ENCODE measurements at regions not wholly inside any gene's neighbourhood (a gene's known extent, or its start where the extent isn't known, plus 50 kb on each side); places are given as distances from the start of the nearest gene placed in this dataset.

DNA sequence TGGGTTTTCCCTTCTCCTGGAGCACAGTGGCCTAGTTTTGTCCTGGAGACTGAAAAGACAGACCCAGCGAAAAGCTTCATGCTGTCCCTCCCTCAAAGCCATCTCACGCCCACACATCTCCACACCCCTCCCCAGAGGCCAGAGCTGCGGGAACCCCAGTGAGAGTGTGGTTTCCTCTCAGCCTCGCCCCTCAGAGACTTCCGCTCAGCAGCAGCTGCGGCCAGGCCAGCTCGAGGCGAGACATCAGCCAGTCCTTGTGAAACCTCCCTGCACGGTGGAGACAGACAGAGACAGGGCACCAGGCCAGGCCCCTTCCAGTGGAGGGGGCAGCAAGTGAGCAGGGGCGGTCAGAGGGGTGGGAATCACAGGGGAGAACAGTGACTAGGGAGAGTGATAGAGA, 77.0 kb upstream of the TNRC6C start:
- ChIA-PET CTCF (no interaction called here), POLR2A (interaction anchor here (0.7 kb wide), 1 partner anchor 77 kb away, joined by 3 read pairs; the partner anchor contains the start of gene TNRC6C)
- no peak overlapping the region for H3K4me3 ChIP-seq (ENCODE audit: low read depth, low read length)
- no peak overlapping the region for H3K27ac ChIP-seq (ENCODE audit: low read depth, low read length)
- peaks cover 8% of the 10 kb centered on the region for H3K9me3 ChIP-seq (ENCODE audit: control insufficient read depth, insufficient read depth, low read length)
- H3K27me3 ChIP-seq (ENCODE audit: control insufficient read depth, insufficient read depth, low read length): peaks cover 20% of the 10 kb centered on the region
- no peak for TF ChIP-seq CTCF (IDR thresholded peaks at IDR 0.05; ENCODE audit: low read depth, low read length)
- no peak for DNase-seq (ENCODE audit: low read depth, low spot score)

GRCh38 chr17:77882040-77882439, 76.5 kb upstream of the TNRC6C start:
- no peak for DNase-seq (ENCODE audit: low read depth, low spot score)
- ChIA-PET CTCF (no interaction called here), POLR2A (no interaction called here)
- no peak for TF ChIP-seq CTCF (IDR thresholded peaks at IDR 0.05; ENCODE audit: low read depth, low read length)
- H3K4me3 ChIP-seq (ENCODE audit: low read depth, low read length): no peak overlapping the region
- peaks cover 3% of the 10 kb centered on the region for H3K9me3 ChIP-seq (ENCODE audit: control insufficient read depth, insufficient read depth, low read length)
- H3K27ac ChIP-seq (ENCODE audit: low read depth, low read length): no peak overlapping the region
- H3K27me3 ChIP-seq (ENCODE audit: control insufficient read depth, insufficient read depth, low read length): peaks cover 23% of the 10 kb centered on the region

- POLR2A ChIA-PET: no interaction called here
Measured at GRCh38 chr17:77882481-77883212, 75.9 kb upstream of the TNRC6C start.

DNA sequence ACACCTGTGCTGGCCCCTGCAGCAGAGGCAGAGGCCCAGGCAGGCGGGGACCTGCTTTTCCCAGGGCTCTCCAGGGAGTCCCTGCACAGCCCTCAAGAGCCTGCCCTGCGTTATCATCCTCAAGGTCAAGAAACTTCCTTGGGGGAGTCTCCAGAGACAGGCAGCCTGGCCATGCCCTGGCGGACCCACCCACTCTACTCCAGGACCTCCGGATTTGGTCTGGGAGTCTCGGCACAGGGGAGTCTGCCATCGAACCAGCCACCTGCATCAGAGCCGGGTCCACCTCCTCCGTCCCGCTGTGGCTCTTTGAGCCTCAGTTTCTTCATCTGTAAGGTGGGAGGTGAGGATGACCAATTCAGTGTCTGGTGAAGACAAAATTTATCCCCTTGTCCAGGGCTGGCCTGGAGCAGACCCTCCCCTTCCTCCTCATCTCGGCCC, 75.3 kb upstream of the TNRC6C start:
- peaks cover 22% of the 10 kb centered on the region for H3K27me3 ChIP-seq (ENCODE audit: control insufficient read depth, insufficient read depth, low read length)
- ChIA-PET CTCF (no interaction called here), POLR2A (no interaction called here)
- H3K4me3 ChIP-seq (ENCODE audit: low read depth, low read length): no peak overlapping the region
- no peaks in the 10 kb centered on the region for H3K9me3 ChIP-seq (ENCODE audit: control insufficient read depth, insufficient read depth, low read length)
- DNase-seq (ENCODE audit: low read depth, low spot score): no peak
- no peak overlapping the region for H3K27ac ChIP-seq (ENCODE audit: low read depth, low read length)
- TF ChIP-seq CTCF (IDR thresholded peaks at IDR 0.05; ENCODE audit: low read depth, low read length): no peak

More at GRCh38 chr17:77882481-77883212, 75.9 kb upstream of the TNRC6C start:
- CTCF ChIA-PET: no interaction called here
- Histone ChIP-seq H3K4me3 (ENCODE audit: low read depth, low read length) (no peak overlapping the region), H3K9me3 (ENCODE audit: control insufficient read depth, insufficient read depth, low read length) (no peaks in the 10 kb centered on the region; the same call in 1 of the 2 replicates), H3K27ac (ENCODE audit: low read depth, low read length) (no peak overlapping the region), H3K27me3 (ENCODE audit: control insufficient read depth, insufficient read depth, low read length) (peaks cover 22% of the 10 kb centered on the region)
- no peak for DNase-seq (ENCODE audit: low read depth, low spot score)
- TF ChIP-seq CTCF (IDR thresholded peaks at IDR 0.05; ENCODE audit: low read depth, low read length): no peak

GRCh38 chr17:77884019-77884418, 74.5 kb upstream of the TNRC6C start:
- no peak for DNase-seq (ENCODE audit: low read depth, low spot score)
- TF ChIP-seq CTCF (IDR thresholded peaks at IDR 0.05; ENCODE audit: low read depth, low read length): no peak
- Histone ChIP-seq H3K4me3 (ENCODE audit: low read depth, low read length) (no peak overlapping the region), H3K27ac (ENCODE audit: low read depth, low read length) (no peak overlapping the region), H3K9me3 (ENCODE audit: control insufficient read depth, insufficient read depth, low read length) (no peaks in the 10 kb centered on the region), H3K27me3 (ENCODE audit: control insufficient read depth, insufficient read depth, low read length) (peaks cover 20% of the 10 kb centered on the region)
- CTCF ChIA-PET: no interaction called here
- POLR2A ChIA-PET: interaction anchor here (1.4 kb wide), 1 partner anchor 74 kb away, joined by 5 read pairs; the partner anchor contains the start of gene TNRC6C
